HG02642 (cell line): ENCODE measurements at regions not wholly inside any gene's neighbourhood (a gene's known extent, or its start where the extent isn't known, plus 50 kb on each side); places are given as distances from the start of the nearest gene placed in this dataset.

Experiments
- ATAC-seq: cut with Tn5 transposase; IDR thresholded peaks from one replicate; pipeline ENCODE4 v1.9.1; 2021; ENCODE audit warnings: mild to moderate bottlenecking; ENCODE audit not compliant: unreplicated experiment, poor library complexity

DNA sequence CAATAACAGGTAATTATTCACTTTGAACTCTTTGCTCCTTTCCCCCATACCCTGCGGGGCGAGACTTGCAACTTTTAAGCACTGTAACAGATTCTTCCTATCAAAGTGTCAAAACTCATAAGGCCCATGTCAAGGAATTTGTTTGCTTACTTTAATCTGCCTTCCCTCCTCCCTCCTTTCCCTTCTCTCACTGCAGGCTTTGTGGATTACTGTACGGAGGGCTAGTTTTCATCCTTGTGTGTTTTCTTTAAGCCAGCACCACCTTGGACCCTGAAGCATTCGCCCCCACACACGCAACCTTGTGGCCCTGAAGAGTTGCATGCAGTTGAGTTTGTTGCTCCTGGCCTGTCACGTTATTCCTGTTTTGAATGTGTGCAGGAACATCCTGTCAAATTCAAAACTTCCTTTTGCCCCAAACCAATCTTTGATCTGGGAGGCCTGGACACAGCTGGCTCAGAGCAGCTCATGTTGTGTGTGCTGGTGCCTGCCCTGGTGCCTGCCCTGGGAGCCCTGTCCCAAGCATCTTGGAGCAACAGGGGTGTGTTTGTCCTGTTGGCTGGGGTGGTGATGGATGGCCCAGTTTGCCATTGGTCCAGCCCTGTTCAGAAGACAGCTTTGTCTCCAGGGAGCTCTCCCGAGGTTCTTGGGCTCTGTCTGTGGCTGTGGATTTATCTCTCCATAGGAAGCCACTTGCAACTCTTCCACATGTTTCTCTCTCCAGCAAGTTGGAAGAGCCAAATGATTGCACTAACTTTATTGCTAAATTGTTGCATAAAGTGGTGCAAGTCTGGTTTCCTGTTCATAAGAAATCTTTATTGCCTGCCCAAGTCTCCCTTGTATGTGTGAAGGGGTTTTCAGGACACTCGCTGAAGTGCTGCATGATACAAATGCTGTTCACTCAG is 199.6 kb downstream of the VAPA start:
- no peak for ATAC-seq

DNA sequence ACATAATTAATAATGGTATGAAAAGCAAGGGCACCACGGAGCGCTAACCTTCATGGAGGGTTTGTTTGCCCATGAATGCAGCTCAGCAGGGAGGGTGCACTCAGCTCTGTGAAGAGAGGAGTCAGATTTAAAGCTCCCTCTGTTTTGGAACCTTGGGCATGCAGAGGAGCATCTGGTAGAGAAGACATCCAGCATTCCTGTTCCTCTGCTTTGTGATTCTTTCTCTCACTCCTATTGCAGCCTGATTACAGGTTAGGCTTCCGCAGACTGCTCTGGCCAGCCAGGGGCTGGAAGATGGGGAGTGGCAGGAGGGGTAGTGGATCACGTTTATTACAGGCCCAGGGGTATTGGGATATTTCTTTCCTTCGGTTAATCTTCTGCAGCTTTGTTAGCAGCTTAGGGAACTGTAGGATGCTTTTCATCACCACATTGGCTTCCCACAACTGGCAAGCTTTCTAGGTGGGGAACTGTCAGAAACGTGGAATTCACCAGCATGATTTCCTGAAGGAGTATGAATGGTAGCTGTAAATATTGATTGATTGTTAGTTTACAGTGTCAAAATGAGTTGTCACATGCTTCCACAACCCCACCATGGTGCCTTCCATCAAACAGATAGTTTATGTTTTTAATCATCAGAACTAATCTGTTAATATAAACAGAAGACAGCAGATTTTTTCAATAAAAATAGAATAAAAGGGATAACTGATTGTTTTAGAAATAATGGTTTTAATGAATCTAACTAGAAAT is 201.1 kb downstream of the VAPA start:
- ATAC-seq = no peak

DNA sequence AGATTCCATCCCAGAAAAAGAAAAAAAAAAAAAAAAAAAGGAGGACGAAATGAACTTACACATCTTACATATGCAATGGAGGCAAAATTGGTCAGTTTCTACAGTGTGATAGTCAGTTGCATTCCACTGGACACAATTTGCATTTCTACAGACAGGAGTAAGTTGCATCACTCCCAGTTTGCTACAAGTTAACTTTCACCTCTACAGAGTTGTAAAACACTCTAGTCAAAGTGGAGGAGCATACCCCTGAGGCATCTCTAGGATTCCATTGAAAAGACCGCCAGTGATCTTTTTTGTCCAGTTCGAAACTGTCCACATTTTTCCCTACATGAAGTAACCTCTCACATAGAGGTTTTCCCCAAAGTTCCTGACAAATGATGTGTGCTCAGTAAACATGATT is 202.8 kb downstream of the VAPA start:
- no peak for ATAC-seq

DNA sequence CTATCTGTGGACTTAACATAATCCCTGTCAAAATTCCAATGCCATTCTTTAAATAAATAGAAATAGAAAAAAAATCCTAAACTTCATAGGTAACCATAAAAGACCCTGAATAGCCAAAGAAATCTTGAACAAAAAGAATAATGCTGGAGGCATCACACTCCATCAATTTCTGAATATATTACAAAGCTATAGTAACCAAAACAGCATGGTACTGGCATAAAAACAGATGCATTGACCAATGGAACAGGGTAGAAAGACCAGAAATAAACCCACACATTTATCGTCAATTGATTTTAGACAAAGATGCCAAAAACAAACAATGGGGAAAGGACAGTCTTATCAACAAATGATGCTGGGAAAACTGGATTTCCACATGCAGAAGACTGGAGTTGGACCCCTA is 205.7 kb downstream of the VAPA start:
- ATAC-seq = no peak

DNA sequence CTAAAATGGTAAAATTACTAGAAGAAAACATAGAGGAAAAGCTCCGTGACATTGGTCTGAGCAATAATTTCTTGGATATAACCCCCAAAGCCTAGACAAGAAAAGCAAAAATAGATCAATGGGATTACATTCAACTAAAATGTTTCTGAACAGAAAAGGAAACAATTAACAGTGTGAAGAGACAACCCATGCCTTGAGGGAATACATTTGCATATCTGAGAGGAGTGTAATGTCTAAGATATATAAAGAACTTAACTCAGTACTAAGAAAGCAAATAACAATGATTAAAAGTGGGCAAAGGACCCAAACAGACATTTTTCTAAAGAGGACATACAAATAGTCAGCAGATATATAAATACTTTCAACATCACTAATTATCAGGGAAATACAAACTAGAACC is 206.2 kb downstream of the VAPA start:
- ATAC-seq = no peak

DNA sequence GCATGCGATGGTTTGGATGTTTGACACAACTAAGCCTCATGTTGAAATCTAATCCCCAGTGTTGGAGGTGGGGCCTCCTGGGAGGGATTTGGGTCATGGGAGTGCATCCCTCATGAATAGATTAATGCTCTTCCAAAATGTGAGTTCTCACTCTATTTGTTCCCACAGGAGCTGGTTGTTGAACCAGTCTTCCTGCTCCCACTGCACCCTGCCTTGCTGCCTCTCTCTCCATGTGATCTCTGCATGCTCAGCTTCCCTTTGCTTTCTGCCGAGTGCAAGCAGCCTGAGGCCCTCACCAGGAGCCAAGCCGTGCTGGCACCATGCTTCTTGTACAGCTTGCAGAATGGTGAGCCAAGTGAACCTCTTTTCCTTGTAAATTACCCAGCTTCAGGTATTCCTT is 206.8 kb downstream of the VAPA start:
- ATAC-seq = no peak

DNA sequence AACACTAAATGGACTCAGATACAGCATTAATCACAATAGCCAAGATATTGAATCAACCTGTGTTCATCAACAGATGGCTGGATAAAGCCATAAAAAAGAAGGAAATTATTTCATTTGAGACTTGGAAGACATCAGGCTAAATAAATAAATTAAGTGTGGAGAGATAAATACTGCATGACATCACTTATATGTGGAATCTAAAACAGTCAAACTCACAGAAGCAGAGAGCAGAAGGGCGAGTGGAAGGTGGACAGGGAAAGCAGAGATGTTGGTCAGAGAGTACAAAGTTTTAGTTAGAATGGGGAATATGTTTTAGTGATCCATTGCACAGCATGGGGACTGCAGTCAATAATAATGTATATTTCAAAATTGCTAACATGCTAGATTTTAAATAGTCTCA is 207.2 kb downstream of the VAPA start:
- no peak for ATAC-seq

DNA sequence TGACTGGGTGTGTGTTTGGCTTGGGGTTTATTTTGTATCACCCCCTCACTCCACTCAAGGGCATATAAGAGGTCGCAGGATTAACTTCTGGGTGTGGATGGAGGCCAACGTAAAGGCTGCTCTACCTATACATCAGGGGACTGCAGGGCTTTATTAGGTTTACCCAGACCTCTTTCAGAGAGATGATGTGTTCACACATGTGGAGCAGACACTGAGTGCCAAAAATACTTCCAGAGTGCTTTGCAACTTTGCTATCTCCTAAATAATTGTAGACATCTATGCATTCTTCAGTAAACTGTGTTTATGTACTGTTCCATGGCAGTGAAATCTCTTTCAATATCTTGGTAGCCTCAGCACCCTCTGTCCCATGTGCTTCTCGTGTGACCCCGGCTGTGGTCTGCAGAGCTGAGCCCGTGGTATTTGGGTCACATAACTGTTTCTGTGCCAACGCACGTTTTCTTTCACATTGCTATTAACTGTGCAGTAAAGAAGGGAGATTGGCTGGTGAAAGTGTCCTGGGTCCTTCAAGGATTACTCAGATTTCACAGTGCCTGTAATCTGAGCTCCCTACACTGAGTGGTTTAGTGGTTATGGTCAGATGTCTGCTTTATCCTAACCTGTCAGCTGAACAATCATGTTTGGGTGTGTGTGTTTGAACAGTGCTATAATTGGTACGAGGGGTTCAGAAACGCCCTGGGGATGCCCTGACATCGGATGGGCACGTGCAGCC is 208.1 kb downstream of the VAPA start:
- no peak for ATAC-seq

DNA sequence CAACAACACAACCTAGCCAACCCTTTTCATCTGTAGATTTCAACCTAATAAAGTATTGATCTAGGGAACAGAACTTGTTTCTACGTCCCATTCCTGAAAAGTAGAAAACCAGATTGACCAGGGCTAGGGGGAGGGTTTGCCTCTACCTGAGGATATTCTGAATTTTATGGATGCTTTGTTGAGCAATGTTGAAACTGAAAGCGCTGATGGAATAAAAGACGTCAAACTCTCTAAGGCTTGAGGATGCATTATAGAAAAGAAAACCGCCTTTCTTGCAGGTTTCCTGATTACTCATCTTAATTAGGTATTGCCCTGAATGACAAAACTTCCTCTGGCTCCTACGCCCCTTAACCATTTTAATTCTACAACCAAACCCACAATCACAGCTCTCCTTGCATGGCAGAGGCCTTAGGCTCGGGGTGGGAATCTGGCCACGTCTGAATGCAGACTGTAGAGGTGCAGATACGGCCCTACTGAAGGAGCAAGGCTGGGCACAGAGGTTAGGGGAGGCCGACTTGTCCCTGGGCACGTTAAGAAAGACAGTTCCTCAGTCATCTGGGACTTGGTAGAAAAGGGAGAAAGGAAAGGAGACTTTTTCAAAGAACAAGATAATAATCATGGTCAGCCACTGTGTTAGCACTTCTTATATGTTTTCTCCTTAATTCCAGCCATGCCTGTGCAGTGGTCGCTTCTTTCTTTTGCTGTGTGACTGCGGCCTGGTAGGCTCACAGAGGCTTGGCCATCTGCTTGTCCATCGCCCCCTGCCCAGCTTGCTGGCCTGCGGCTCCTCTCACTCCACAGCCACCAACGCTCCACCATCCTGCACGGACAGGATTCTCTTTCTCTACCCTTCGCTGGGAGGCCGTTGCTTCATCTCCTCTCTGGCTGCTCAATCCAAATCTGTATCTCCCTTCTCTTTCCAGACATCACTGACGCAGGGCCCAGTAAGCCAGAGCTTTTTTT is 209.5 kb downstream of the VAPA start:
- no peak for ATAC-seq

DNA sequence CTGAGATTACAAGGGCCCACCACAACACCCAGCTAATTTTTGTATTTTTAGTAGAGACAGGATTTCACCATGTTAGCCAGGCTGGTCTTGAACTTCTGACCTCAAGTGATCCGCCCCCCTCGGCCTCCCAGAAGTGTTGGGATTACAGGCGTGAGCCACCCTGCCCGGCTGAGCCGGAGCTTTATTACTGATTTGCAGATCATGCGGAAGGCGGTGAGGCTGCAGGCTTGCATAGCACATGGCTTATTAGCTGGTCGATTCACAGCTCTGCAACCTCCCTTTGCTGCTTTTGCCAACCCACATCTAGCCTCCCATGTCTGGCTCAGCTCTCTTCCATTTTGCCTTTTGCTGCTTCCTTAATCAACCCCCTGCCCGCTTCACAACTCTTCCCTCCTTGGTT is 210.3 kb downstream of the VAPA start:
- no peak for ATAC-seq

DNA sequence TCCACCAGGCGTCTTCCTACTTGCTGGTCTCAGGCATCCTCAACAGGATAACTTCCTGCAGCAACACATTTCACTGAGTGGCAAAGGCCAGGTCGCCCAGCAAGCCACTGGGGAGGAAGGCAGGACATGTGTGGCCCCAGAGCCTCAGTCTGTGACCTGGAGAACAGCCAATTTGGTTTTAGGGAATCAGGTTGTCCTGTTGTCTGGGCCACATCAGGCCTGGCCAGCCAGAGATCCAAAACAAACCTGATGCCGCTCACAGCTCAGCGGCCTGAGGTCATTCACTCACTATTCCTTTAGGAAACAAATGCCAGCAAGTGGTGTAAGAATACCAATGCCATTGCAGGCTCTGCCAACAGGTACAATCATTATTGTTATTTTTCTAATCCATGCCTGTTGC is 210.7 kb downstream of the VAPA start:
- no peak for ATAC-seq

DNA sequence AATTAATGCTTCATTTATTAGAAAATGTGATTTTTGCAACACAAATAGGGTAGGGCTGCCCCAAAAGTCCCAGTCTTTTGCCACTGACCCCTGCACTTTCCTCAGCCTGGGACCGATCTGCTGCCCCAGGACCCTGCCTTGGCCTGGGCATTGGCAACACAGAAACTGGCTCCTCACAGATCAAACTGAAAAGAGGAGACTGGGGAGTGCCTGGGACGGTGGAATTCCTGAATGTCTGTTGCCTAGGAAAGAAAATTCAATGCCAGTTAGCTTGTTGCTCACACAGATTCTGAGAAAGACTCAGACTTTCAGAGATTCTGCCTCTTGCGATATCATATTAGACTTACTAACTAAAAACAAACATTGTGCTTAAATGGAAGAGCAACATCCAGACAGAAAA is 211.2 kb downstream of the VAPA start:
- no peak for ATAC-seq

DNA sequence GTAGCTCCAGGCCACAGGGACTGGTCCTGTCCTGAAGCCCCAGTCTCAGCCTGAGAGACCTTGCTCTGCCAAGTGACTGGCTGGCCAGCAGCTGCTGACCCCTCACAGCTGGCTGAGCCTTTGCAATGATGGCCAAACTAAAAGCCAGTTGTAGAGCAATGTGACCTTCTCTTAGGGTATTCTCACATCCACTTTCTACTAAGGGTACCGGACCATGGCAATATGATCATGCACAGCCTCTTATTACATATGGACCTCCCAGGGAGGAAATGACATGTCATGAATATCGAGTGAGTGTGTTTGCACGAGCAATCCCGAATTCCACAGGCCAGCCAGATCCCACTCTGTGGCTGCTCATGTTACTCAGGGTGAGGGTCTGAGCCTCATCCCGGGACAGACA is 213.9 kb downstream of the VAPA start:
- no peak for ATAC-seq

DNA sequence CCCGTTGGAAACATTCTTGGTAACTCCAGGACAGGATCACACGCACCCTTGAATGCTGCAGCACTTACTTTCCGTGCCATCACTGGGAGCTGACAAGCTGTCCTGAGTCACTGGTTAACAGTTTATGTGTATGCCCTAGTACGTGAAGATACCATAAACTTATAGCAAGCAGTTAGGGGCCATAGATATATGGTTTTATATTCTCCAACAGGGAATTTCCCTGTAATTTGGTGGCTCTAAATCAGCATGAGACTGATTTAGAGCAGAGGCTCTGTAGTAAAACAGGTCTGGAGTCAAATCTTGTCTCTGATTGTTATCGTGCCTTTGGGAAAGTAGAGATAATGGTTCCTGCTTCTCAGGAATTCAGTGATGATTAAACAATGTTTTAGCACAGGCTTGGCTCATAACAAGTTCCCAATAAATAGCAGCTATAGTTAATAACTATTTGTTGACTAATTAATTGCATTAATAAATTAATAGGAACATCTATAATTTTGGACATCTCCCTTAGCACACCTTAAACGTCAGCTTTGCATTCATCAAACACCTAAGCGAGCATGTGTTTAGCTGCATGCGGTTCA is 215.2 kb downstream of the VAPA start:
- no peak for ATAC-seq

DNA sequence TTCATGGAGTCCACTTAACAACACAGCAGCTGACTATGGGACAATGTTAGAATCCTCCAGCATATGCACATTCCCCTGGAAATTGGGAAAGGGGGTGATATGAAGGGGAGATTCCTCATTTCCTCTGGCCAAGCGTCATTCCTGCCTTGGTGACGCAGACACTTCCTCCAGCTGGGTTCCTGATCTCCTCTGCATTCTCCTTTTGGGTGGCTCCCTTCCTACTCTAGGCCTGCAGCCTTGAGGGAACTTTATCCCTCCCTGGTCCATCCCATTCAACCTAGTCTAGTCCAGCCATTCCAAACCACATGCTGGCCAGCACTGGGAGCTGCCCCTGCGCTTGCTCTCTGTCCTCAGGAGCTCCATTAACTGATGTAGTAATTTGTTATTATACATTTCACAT is 216.8 kb downstream of the VAPA start:
- no peak for ATAC-seq

DNA sequence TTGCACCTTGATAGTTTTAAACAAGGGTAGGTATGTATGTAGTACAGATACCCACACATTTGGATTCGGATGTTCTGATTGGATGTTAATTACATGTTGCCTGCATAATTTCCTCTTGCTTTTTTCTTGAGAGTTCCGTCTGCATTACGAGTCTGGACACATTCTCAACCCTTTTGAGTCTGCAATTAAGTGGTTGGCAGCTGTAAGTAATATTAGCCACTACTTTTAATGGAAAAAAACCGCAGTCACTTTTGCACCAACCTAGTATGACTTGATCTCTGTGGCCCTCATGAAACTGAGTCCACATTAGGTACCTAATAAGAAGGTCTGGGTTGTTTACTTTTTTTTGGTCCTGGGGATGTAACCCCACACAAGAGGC is 217.3 kb downstream of the VAPA start:
- ATAC-seq = no peak

DNA sequence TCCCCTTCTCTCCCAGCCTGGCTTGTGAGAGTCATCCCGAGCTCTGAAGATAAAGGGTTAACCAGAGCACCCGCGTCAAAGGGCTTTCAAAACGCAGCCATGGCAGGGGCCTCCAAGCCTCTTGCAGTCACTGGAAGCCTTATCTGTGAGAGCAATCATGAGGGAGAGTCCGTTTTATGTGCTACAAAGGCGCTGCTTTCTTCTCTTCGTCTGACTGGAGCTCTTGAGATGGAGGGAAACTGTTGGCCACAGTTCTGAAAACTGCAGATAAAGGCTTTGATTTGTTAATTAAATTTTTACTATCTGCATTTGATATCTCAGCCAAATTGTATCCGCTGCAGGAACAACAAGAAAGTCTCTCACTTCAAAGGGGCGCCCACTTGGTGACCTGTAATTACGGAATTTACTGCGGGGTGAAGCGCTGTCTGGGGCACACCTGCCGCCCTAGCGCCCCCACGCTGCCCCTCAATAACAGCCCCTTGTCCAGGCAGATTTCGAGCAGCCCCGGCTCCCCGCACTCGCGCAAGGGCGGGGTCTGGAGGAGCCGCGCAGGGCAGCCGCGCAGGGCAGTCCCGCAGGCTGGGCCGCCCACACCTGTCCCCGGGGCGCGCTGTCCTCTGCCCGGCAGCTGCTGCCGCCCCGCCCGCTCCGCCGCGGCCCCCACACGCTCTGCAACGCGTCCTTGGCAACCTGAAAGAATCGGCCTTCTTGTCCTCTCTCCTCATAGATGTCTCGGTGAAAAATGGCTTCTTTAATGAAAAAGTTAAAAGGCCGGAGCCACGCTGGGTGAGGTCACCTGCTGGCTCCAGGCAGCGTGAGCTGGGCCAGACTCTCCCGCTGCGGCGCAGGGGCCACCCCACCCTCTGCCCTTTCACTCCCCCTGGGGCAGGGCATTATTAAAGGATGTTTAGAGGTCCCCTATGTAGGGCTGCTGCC is 217.9 kb downstream of the VAPA start:
- no peak for ATAC-seq

DNA sequence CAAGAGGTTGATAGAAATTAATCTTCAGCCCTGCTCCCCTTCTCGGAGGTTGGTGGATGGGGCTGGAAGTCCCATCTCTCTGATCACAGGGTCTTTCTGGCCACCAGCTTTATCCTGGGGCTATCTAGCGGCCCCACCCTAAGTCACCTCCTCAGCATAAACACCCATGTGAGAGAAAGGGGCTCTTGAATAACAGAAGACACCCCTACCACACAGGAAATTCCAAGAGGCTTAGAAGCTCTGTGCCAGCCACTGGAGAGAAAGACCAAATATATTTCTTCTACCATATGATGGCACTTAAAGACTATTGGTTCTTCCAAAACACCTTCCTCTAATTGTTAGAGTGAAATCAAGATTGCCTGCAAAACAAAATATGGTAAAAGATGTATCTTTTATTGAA is 219.7 kb downstream of the VAPA start:
- ATAC-seq = no peak

DNA sequence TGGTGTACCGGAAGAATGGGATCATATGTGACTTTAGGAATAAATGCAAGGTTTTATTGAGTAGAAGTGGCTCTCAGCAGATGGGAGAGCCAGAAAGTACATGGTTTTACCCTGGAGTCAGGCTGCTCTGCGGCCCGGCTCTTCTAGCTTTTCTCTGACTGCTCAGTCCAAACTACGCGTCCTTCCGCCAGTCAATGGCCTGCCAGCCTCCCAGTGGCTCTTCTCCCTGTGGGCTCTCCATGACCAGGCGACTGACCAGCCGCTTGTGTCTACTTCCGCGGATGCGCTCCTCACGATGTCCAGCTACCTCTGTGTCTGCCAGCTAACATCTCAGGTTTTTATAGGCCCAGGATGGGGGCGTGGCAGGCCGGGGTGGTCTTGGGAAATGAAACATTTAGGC is 220.4 kb downstream of the VAPA start:
- ATAC-seq = no peak
